ENCODE measurements at regions not wholly inside any gene's neighbourhood (a gene's known extent, or its start where the extent isn't known, plus 50 kb on each side); places are given as distances from the start of the nearest gene placed in this dataset.

DNA sequence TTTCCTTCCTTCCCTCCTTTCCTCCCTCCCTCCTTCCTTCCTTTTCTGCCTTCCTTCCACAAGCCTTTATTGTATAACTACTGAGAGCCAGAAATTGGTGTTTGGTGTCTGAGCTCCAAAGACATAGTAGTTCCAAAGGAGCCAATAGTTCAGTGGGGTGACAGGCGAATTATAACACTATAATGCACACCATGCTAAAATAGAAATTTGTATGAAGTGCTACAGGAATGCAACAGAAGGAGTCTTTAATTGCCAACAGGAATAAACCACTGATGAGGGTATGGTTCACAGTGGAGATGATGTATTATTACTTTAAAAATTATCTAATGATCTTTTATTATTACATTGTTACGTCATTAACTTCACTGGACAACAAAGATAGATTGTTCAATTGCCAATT, 158.8 kb upstream of the SP8 start:
- TF ChIP-seq POLR2A (IDR thresholded peaks at IDR 0.05), result no peak
- TF ChIP-seq, protein P1, sequence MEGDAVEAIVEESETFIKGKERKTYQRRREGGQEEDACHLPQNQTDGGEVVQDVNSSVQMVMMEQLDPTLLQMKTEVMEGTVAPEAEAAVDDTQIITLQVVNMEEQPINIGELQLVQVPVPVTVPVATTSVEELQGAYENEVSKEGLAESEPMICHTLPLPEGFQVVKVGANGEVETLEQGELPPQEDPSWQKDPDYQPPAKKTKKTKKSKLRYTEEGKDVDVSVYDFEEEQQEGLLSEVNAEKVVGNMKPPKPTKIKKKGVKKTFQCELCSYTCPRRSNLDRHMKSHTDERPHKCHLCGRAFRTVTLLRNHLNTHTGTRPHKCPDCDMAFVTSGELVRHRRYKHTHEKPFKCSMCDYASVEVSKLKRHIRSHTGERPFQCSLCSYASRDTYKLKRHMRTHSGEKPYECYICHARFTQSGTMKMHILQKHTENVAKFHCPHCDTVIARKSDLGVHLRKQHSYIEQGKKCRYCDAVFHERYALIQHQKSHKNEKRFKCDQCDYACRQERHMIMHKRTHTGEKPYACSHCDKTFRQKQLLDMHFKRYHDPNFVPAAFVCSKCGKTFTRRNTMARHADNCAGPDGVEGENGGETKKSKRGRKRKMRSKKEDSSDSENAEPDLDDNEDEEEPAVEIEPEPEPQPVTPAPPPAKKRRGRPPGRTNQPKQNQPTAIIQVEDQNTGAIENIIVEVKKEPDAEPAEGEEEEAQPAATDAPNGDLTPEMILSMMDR (IDR thresholded peaks at IDR 0.05), result no peak
